Omental fat pad (tissue), 3 donors: ENCODE measurements at regions not wholly inside any gene's neighbourhood (a gene's known extent, or its start where the extent isn't known, plus 50 kb on each side); places are given as distances from the start of the nearest gene placed in this dataset.

Source experiments
- ATAC-seq: fragments of 150-250 bp; one replicate; pipeline ENCODE4 v1.9.1; 2016; ENCODE audit warnings: mild to moderate bottlenecking, moderate library complexity; ENCODE audit not compliant: low FRiP score
- DNase-seq: peaks from one replicate; pipeline ENCODE4 v3.0.0-alpha.2; 2019; ENCODE audit warnings: low spot score
- CTCF ChIP-seq, 3 donors: fragments of 450-650 bp; IDR thresholded peaks; one replicate each; pipeline ENCODE4 v1.5.1; 2016 to 2017; ENCODE audit warnings: antibody characterized with exemption in 3 of 3, mild to moderate bottlenecking in 3 of 3, moderate library complexity in 2 of 3

GRCh38 chr7:47039089-47039648, 542.7 kb downstream of the TNS3 start:
- no peak for DNase-seq
- no peak for ATAC-seq
- TF ChIP-seq CTCF (IDR thresholded peaks at IDR 0.05) = no peak

- no peak for TF ChIP-seq CTCF (IDR thresholded peaks at IDR 0.05)
These were observed 543.3 kb downstream of the TNS3 start for GRCh38 chr7:47038621-47039020.

GRCh38 chr7:47037607-47038006, 544.3 kb downstream of the TNS3 start:
- no peak for DNase-seq
- no peak for ATAC-seq
- TF ChIP-seq CTCF (IDR thresholded peaks at IDR 0.05) = no peak

More at GRCh38 chr7:47038621-47039020, 543.3 kb downstream of the TNS3 start:
- ATAC-seq (no peak), DNase-seq (no peak)

GRCh38 chr7:47036909-47037308, 545.0 kb downstream of the TNS3 start:
- no peak for TF ChIP-seq CTCF (IDR thresholded peaks at IDR 0.05)
- DNase-seq = no peak
- ATAC-seq = no peak

GRCh38 chr7:47035522-47035921, 546.4 kb downstream of the TNS3 start:
- ATAC-seq (no peak), DNase-seq (no peak)
- TF ChIP-seq CTCF (IDR thresholded peaks at IDR 0.05) = no peak

GRCh38 chr7:47034180-47034579, 547.7 kb downstream of the TNS3 start:
- DNase-seq (no peak), ATAC-seq (no peak)
- no peak for TF ChIP-seq CTCF (IDR thresholded peaks at IDR 0.05)

- no peak for TF ChIP-seq CTCF (IDR thresholded peaks at IDR 0.05)
- DNase-seq (no peak), ATAC-seq (no peak)
These were observed 549.4 kb downstream of the TNS3 start for GRCh38 chr7:47032536-47032908.
